ENCODE measurements at regions not wholly inside any gene's neighbourhood (a gene's known extent, or its start where the extent isn't known, plus 50 kb on each side); places are given as distances from the start of the nearest gene placed in this dataset.
"Not testable (repeated sequence)": the region's sequence is repeated elsewhere in the genome, so short reads cannot be mapped to it uniquely, and the experiment has no call there.

GRCh38 chr1:227474072-227474471, 89.3 kb upstream of the ZNF678 start:
- not testable (repeated sequence) for H3K27me3 ChIP-seq (ENCODE audit: control insufficient read depth in 1 of 2, insufficient read depth in 2 of 2, low read length in 2 of 2); H3K9ac ChIP-seq (ENCODE audit: low read depth in 1 of 2, low read length in 2 of 2); H3K27ac ChIP-seq (ENCODE audit: low read depth, low read length); H3K4me1 ChIP-seq (ENCODE audit: control insufficient read depth in 1 of 2, insufficient read depth in 2 of 2, low read length in 2 of 2); H3K36me3 ChIP-seq (ENCODE audit: control insufficient read depth in 1 of 2, insufficient read depth in 2 of 2, low read length in 2 of 2); H3K9me3 ChIP-seq (ENCODE audit: control insufficient read depth in 1 of 2, low read length in 2 of 2); H3K4me3 ChIP-seq (ENCODE audit: low read depth in 1 of 2, low read length in 2 of 2)

- no peaks in the 10 kb centered on the region for H3K36me3 ChIP-seq (ENCODE audit: control insufficient read depth in 1 of 2, insufficient read depth in 2 of 2, low read length in 2 of 2)
- H3K4me3 ChIP-seq (ENCODE audit: low read depth in 1 of 2, low read length in 2 of 2), result no peak overlapping the region
- H3K27ac ChIP-seq (ENCODE audit: low read depth, low read length), result no peak overlapping the region
- peaks cover 0 to 6% of the 10 kb centered on the region in 2 donors for H3K27me3 ChIP-seq (ENCODE audit: control insufficient read depth in 1 of 2, insufficient read depth in 2 of 2, low read length in 2 of 2)
- H3K9me3 ChIP-seq (ENCODE audit: control insufficient read depth in 1 of 2, low read length in 2 of 2), result no peaks in the 10 kb centered on the region
- no peaks in the 10 kb centered on the region for H3K4me1 ChIP-seq (ENCODE audit: control insufficient read depth in 1 of 2, insufficient read depth in 2 of 2, low read length in 2 of 2)
- H3K9ac ChIP-seq (ENCODE audit: low read depth in 1 of 2, low read length in 2 of 2), result no peak overlapping the region
Measured at GRCh38 chr1:227472772-227473171, 90.6 kb upstream of the ZNF678 start.

GRCh38 chr1:227470688-227471087, 92.7 kb upstream of the ZNF678 start:
- no peaks in the 10 kb centered on the region for H3K9me3 ChIP-seq (ENCODE audit: control insufficient read depth in 1 of 2, low read length in 2 of 2)
- peaks cover 6 to 9% of the 10 kb centered on the region in 2 donors for H3K27me3 ChIP-seq (ENCODE audit: control insufficient read depth in 1 of 2, insufficient read depth in 2 of 2, low read length in 2 of 2)
- no peak overlapping the region for H3K4me3 ChIP-seq (ENCODE audit: low read depth in 1 of 2, low read length in 2 of 2)
- H3K9ac ChIP-seq (ENCODE audit: low read depth in 1 of 2, low read length in 2 of 2), result no peak overlapping the region
- H3K36me3 ChIP-seq (ENCODE audit: control insufficient read depth in 1 of 2, insufficient read depth in 2 of 2, low read length in 2 of 2), result no peaks in the 10 kb centered on the region
- no peak overlapping the region for H3K27ac ChIP-seq (ENCODE audit: low read depth, low read length)
- H3K4me1 ChIP-seq (ENCODE audit: control insufficient read depth in 1 of 2, insufficient read depth in 2 of 2, low read length in 2 of 2), result no peaks in the 10 kb centered on the region

GRCh38 chr1:227469708-227470107, 93.6 kb upstream of the ZNF678 start:
- no peak overlapping the region for H3K27ac ChIP-seq (ENCODE audit: low read depth, low read length)
- H3K4me3 ChIP-seq (ENCODE audit: low read depth in 1 of 2, low read length in 2 of 2), result no peak overlapping the region
- H3K9me3 ChIP-seq (ENCODE audit: control insufficient read depth in 1 of 2, low read length in 2 of 2), result no peaks in the 10 kb centered on the region
- no peaks in the 10 kb centered on the region for H3K4me1 ChIP-seq (ENCODE audit: control insufficient read depth in 1 of 2, insufficient read depth in 2 of 2, low read length in 2 of 2)
- no peak overlapping the region for H3K9ac ChIP-seq (ENCODE audit: low read depth in 1 of 2, low read length in 2 of 2)
- H3K27me3 ChIP-seq (ENCODE audit: control insufficient read depth in 1 of 2, insufficient read depth in 2 of 2, low read length in 2 of 2), result peaks cover 9 to 14% of the 10 kb centered on the region in 2 donors
- no peaks in the 10 kb centered on the region for H3K36me3 ChIP-seq (ENCODE audit: control insufficient read depth in 1 of 2, insufficient read depth in 2 of 2, low read length in 2 of 2)

- Histone ChIP-seq H3K4me1 (ENCODE audit: control insufficient read depth in 1 of 2, insufficient read depth in 2 of 2, low read length in 2 of 2) (no peaks in the 10 kb centered on the region), H3K9me3 (ENCODE audit: control insufficient read depth in 1 of 2, low read length in 2 of 2) (no peaks in the 10 kb centered on the region), H3K27me3 (ENCODE audit: control insufficient read depth in 1 of 2, insufficient read depth in 2 of 2, low read length in 2 of 2) (peaks cover 9 to 16% of the 10 kb centered on the region in 2 donors), H3K9ac (ENCODE audit: low read depth in 1 of 2, low read length in 2 of 2) (no peak overlapping the region), H3K4me3 (ENCODE audit: low read depth in 1 of 2, low read length in 2 of 2) (no peak overlapping the region), H3K27ac (ENCODE audit: low read depth, low read length) (no peak overlapping the region), H3K36me3 (ENCODE audit: control insufficient read depth in 1 of 2, insufficient read depth in 2 of 2, low read length in 2 of 2) (no peaks in the 10 kb centered on the region)
Measured at GRCh38 chr1:227466039-227466645, 97.2 kb upstream of the ZNF678 start.

GRCh38 chr1:227465256-227465655, 98.1 kb upstream of the ZNF678 start:
- H3K9ac ChIP-seq (ENCODE audit: low read depth in 1 of 2, low read length in 2 of 2), result no peak overlapping the region
- H3K4me3 ChIP-seq (ENCODE audit: low read depth in 1 of 2, low read length in 2 of 2), result no peak overlapping the region
- peaks cover 9 to 16% of the 10 kb centered on the region in 2 donors for H3K27me3 ChIP-seq (ENCODE audit: control insufficient read depth in 1 of 2, insufficient read depth in 2 of 2, low read length in 2 of 2)
- H3K27ac ChIP-seq (ENCODE audit: low read depth, low read length), result no peak overlapping the region
- no peaks in the 10 kb centered on the region for H3K36me3 ChIP-seq (ENCODE audit: control insufficient read depth in 1 of 2, insufficient read depth in 2 of 2, low read length in 2 of 2)
- no peaks in the 10 kb centered on the region for H3K9me3 ChIP-seq (ENCODE audit: control insufficient read depth in 1 of 2, low read length in 2 of 2)
- H3K4me1 ChIP-seq (ENCODE audit: control insufficient read depth in 1 of 2, insufficient read depth in 2 of 2, low read length in 2 of 2), result no peaks in the 10 kb centered on the region

- Histone ChIP-seq H3K4me1 (ENCODE audit: control insufficient read depth in 1 of 2, insufficient read depth in 2 of 2, low read length in 2 of 2) (no peaks in the 10 kb centered on the region), H3K36me3 (ENCODE audit: control insufficient read depth in 1 of 2, insufficient read depth in 2 of 2, low read length in 2 of 2) (no peaks in the 10 kb centered on the region), H3K9ac (ENCODE audit: low read depth in 1 of 2, low read length in 2 of 2) (no peak overlapping the region)
Measured at GRCh38 chr1:227459977-227460376, 103.4 kb upstream of the ZNF678 start.

GRCh38 chr1:227459326-227459841, 104.0 kb upstream of the ZNF678 start:
- H3K4me3 ChIP-seq (ENCODE audit: low read depth in 1 of 2, low read length in 2 of 2), result no peak overlapping the region
- H3K27ac ChIP-seq (ENCODE audit: low read depth, low read length), result no peak overlapping the region
- no peaks in the 10 kb centered on the region for H3K9me3 ChIP-seq (ENCODE audit: control insufficient read depth in 1 of 2, low read length in 2 of 2)
- no peak overlapping the region for H3K9ac ChIP-seq (ENCODE audit: low read depth in 1 of 2, low read length in 2 of 2)
- H3K27me3 ChIP-seq (ENCODE audit: control insufficient read depth in 1 of 2, insufficient read depth in 2 of 2, low read length in 2 of 2), result peaks cover 0 to 16% of the 10 kb centered on the region in 2 donors
- no peaks in the 10 kb centered on the region for H3K4me1 ChIP-seq (ENCODE audit: control insufficient read depth in 1 of 2, insufficient read depth in 2 of 2, low read length in 2 of 2)
- H3K36me3 ChIP-seq (ENCODE audit: control insufficient read depth in 1 of 2, insufficient read depth in 2 of 2, low read length in 2 of 2), result no peaks in the 10 kb centered on the region

More at GRCh38 chr1:227459977-227460376, 103.4 kb upstream of the ZNF678 start:
- Histone ChIP-seq H3K4me3 (ENCODE audit: low read depth in 1 of 2, low read length in 2 of 2) (no peak overlapping the region), H3K9me3 (ENCODE audit: control insufficient read depth in 1 of 2, low read length in 2 of 2) (no peaks in the 10 kb centered on the region), H3K27ac (ENCODE audit: low read depth, low read length) (no peak overlapping the region), H3K27me3 (ENCODE audit: control insufficient read depth in 1 of 2, insufficient read depth in 2 of 2, low read length in 2 of 2) (peaks cover 0 to 20% of the 10 kb centered on the region in 2 donors)

GRCh38 chr1:227454686-227455085, 108.7 kb upstream of the ZNF678 start:
- H3K9me3 ChIP-seq (ENCODE audit: control insufficient read depth in 1 of 2, low read length in 2 of 2), result no peaks in the 10 kb centered on the region
- H3K4me1 ChIP-seq (ENCODE audit: control insufficient read depth in 1 of 2, insufficient read depth in 2 of 2, low read length in 2 of 2), result no peaks in the 10 kb centered on the region
- H3K4me3 ChIP-seq (ENCODE audit: low read depth in 1 of 2, low read length in 2 of 2), result no peak overlapping the region
- no peaks in the 10 kb centered on the region for H3K36me3 ChIP-seq (ENCODE audit: control insufficient read depth in 1 of 2, insufficient read depth in 2 of 2, low read length in 2 of 2)
- peaks cover 6 to 13% of the 10 kb centered on the region in 2 donors for H3K27me3 ChIP-seq (ENCODE audit: control insufficient read depth in 1 of 2, insufficient read depth in 2 of 2, low read length in 2 of 2)
- no peak overlapping the region for H3K9ac ChIP-seq (ENCODE audit: low read depth in 1 of 2, low read length in 2 of 2)
- H3K27ac ChIP-seq (ENCODE audit: low read depth, low read length), result no peak overlapping the region

- Histone ChIP-seq H3K4me3 (ENCODE audit: low read depth in 1 of 2, low read length in 2 of 2) (no peak overlapping the region), H3K27ac (ENCODE audit: low read depth, low read length) (no peak overlapping the region), H3K27me3 (ENCODE audit: control insufficient read depth in 1 of 2, insufficient read depth in 2 of 2, low read length in 2 of 2) (peaks cover 6 to 10% of the 10 kb centered on the region in 2 donors), H3K9ac (ENCODE audit: low read depth in 1 of 2, low read length in 2 of 2) (no peak overlapping the region), H3K9me3 (ENCODE audit: control insufficient read depth in 1 of 2, low read length in 2 of 2) (no peaks in the 10 kb centered on the region), H3K4me1 (ENCODE audit: control insufficient read depth in 1 of 2, insufficient read depth in 2 of 2, low read length in 2 of 2) (no peaks in the 10 kb centered on the region), H3K36me3 (ENCODE audit: control insufficient read depth in 1 of 2, insufficient read depth in 2 of 2, low read length in 2 of 2) (no peaks in the 10 kb centered on the region)
Measured at GRCh38 chr1:227453631-227454355, 109.6 kb upstream of the ZNF678 start.

All from duodenal mucosa (tissue), 2 donors.